Epithelial cell of prostate (primary cell): ENCODE measurements at regions not wholly inside any gene's neighbourhood (a gene's known extent, or its start where the extent isn't known, plus 50 kb on each side); places are given as distances from the start of the nearest gene placed in this dataset.
"Not testable (repeated sequence)": the region's sequence is repeated elsewhere in the genome, so short reads cannot be mapped to it uniquely, and the experiment has no call there.

Source experiments
- DNase-seq: peaks from one replicate; pipeline ENCODE4 v3.0.0-alpha.2; 2011; ENCODE audit warnings: low read depth, low spot score
- H3K27ac ChIP-seq: fragments of 450-650 bp; 2 replicates; pipeline ENCODE4 v1.5.1; 2017; ENCODE audit warnings: mild to moderate bottlenecking

DNA sequence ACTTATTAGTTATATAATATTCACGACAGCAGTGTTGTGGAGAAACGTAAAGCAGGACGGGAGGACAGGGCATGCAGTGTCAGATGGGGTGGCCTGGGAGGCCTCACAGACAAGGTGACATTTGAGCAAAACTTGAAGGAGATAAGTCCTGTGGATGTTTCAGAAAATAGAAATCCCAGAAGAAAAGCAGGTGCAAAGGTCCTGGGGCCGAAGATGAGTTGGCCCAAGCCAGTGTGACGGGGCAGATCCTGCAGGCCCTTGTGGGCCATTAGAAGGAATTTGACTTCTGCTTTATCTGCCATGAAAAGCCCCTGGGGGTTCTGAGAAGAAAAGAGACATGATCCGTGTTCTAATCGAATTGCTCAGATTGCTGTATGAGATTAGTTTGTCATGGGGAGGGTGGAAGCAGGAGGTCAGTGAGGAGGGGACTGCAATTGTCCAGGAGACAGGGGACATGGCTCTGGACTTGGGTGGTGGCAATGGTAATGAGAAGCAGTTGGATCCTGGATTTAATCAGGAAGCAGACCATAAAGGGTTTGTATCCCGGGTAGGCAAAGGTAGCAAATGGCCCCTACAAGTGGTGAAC is 437.4 kb upstream of the SULF2 start:
- no peak for DNase-seq
- no peak overlapping the region for H3K27ac ChIP-seq

DNA sequence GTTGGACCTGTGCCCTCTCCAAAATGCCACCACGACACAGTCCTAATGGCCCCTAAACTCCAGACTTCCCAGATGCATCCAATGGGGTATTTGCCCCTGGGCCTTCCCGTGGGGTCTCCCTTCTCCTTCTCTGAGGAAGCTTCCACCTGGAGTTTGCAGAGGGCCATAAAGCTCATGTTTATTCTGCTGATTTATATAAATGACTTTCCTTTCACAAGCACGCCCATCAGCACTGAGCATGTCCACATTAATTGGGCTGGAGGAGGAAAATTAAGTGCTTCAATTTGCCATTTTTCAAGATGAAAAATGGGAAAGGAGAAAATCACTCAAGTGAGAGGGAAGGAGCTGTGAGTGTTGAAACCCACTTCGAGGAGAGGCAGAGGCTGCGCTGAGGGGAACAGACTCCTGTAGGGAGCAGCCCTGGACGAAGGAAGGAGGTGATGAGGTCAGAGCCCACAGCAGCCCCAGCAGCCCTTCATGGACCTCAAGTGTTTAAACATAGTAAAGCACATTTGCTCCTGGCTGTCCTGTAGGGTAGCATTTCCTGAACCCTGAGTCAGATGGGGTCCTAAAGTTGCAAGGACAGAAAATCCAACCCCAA is 434.9 kb upstream of the SULF2 start:
- no peak overlapping the region for H3K27ac ChIP-seq
- no peak for DNase-seq

DNA sequence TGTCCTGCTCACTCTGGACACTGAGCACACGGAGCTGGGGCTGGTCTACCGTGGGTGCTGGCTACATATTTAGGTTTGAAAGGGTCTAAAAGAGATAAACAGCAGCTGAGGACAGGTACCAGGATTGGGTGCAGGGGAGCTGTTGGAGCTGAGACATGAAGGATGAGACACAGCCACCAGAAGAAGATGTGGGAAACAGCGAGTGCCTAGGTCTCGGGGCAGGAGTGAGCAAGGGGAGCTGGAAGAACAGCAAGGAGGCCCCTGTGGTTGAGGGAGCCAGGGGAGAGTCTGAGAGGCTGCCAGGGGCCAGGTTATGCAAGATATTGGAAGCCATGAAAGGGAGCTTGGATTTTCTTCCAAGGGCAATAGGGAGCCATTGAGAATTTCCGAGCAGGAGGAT is 434.0 kb upstream of the SULF2 start:
- H3K27ac ChIP-seq: no peak overlapping the region
- no peak for DNase-seq

DNA sequence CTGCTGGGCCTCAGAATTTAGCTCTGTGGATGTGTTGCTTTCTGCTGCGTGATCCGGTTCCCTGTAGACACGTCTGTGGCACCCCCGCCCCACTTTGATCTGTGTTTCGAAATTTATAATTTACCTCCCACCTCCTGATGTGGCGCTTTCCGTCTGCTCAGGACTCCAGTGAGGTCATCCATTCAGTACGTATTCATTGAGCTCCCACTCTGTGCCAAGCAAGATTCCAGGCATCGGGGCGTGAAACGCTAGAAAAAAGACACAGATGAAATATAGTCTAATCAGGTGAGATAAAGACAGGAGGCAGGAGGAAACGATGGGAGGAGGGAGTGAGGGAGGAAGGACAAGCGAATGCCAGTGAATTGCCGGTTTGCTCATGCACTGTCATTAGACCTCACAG is 431.9 kb upstream of the SULF2 start:
- DNase-seq: no peak

DNA sequence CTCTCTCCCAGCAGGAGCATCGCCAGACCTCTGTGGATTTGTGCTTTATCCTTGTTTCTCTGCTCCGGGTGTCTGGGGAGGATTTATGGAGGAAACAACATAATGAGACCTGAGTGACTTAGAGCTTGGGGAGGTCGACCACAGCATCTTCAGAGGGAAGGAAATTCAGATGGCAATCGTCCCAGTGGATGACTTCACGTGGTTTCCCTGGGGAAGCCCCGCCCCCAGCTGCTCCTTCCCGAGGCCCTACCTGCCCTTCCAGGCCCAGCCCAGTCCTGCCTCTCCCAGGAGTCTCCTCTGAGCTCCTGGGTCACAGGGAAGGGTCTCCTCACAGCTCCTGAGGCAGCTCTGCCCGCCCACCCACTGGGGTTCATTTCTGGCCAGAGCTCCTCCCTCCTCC is 430.3 kb upstream of the SULF2 start:
- H3K27ac ChIP-seq: no peak overlapping the region
- no peak for DNase-seq

More for the DNA sequence above, 431.9 kb upstream of the SULF2 start:
- H3K27ac ChIP-seq: no peak overlapping the region

DNA sequence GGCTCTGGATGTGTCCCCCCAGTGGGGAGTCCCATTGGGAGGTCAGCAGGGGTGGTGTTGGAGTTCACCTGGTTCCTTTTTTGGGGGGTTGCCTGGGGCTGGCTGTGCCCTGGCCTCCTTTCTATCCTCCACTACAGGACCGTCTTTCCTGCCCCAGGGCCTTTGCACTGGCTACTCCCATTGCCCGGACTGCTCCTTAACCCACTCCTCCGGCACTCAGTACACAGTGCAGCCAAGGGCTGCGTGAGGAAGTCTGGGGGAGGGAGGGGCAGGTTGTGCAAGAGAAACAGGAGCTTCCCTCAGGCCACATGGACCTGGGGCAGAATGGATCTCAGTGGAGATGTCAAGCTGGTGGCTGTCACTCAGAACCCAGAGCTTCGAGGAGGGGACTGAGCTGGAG is 429.3 kb upstream of the SULF2 start:
- H3K27ac ChIP-seq: no peak overlapping the region
- no peak for DNase-seq

DNA sequence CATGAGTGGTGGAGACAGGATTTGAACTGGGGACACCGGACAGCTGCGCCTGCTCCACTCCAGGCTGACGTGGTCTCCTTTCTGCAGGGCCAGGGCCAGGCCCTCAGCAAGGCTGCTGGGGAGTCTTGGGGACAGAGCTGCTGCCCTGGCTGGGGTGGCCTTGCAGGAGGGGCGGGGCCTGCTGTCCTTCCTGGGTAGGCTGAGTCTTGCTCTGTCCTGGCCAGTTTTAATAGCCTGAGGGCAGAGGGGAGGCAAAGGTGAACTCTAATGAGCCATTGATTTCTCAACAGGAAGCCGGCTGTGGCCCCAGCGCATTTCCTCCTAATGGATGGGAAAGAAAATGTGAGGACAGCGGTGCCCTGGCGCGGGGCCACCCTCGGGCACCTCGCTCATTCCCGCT is 428.4 kb upstream of the SULF2 start:
- not testable (repeated sequence) for H3K27ac ChIP-seq, DNase-seq

DNA sequence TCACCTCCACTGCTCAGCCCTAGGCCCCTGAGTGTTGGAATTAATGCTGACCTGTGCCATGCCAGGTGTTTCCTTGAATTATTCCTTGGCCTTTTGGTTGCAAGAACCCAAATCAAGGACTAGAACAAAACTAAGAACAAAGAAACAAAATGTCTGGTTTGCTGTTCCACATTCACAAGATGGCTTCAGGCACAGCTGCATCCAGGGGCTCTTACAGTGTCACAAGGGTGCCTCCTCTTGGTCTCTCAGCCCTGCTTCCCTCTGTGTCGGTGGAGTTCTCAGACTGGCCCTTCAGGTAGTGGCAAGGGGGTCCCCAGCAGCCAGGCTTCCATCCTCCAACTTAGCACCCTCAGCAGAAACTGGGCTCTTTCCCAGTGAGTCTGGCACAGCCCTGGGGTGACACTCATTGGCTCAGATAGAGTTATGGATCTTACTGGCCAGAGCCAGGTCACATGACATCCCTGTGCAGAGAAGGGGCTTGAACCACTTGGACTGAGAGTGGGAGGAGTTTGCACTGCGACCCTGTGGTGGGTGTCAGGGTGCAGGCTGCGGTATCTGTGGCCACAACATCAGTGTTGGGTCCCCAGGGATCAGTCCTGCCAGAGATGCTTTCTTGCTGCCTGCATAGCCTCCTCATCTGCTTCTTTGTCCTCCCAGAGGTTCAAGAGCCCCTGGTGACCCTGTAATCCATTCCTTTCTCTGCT is 427.7 kb upstream of the SULF2 start:
- H3K27ac ChIP-seq: no peak overlapping the region
- no peak for DNase-seq

DNA sequence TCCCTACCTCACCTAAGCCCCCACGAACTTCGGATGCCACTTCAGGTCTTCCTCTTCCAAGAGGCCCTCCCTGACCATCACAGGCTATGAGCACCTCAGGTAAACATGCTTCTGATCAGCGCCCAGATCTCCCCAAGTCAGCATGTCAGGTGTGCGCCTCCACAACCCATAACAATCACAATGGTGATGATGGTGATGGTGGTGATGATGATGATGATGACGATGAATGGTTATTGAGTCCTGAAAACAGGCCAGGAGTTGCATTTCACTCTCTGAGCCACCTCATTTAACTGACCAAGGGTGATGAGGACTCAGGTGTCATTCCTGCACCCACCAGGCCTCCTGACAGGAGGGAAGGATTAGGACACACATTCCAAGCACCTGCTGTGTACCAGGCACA is 426.6 kb upstream of the SULF2 start:
- no peak overlapping the region for H3K27ac ChIP-seq
- DNase-seq: no peak

DNA sequence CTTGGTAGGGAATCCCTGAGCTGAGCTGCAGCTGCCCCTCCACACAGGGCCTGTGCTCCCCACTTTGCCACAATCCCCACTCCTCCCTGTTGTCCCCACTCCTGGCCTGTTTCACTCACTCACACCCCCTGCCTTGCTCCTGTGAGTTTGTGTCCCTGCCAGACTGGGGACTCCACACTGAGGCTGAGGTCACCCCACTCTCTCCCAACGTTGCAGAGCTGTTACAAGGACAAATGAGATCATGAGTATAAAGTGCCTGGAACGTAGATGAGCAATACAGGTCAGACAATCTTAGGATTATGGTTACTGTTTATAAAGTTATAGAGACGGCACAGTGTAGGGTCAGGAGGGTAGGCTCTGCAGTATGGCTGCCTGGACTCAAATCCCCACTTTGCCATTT is 426.0 kb upstream of the SULF2 start:
- DNase-seq: no peak

DNA sequence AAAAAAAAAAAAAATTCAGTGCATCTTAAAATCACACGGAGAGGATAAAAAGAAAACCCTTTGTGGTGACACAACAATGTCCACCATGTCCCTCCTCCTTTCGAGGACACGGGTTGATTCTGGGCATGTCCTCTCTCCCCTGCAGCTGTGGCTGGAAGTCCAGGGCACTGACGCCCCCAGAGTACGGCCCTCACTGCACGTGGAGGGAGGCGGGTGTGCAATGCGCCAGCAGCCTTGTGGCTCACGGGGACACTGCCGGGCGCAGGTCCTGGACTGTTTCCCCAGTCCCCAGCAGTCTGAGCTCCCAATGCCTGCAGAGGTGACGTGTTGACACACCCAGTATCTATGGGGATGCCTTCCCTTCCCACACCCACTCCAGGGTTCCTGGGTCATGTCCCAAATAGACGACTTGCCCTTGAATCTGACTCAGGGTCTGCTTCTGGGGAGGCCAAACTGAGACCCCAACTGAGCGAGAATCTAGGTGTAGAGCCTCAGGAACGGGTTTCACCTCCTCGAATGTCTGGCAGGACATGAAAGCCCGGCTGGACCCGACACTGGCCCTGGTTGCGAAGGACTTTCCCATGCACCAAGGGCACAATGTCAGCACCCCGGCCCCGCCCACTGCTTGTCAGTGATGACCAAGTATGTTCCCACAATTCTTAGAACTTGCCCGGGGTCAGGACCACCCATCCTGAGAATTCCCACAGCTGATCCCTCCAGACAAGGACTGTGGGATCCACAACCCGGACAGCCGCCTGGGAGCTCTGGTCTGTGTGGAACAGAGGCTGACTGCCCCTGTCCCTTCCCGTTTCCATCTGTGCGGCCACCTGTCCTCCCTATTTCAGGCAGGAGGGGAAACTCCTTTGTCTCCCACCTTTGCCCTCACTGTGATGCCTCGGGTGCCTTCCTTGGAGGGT is 425.1 kb upstream of the SULF2 start:
- H3K27ac ChIP-seq: no peak overlapping the region
- no peak for DNase-seq

More for the DNA sequence above, 426.0 kb upstream of the SULF2 start:
- no peak overlapping the region for H3K27ac ChIP-seq

DNA sequence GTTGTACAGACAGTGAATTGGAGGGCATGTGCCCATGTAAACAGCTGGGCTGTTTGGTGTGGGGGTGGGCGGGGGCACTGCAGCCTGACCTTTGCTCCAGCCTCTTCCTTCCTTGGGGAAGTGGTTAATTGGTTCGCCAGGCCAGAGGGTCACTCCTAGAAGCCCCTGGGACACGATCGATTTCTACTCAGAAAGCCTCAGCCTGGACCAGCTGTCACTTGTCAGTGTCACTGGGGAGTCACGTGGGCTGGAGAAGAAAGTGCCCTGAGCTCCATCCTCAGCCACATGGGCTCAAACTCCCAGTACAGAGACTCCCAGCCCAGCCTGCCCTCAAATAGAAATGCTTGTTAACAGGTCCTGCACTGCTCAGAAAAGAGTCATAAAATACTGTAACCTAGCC is 423.8 kb upstream of the SULF2 start:
- H3K27ac ChIP-seq: no peak overlapping the region
- DNase-seq: no peak

DNA sequence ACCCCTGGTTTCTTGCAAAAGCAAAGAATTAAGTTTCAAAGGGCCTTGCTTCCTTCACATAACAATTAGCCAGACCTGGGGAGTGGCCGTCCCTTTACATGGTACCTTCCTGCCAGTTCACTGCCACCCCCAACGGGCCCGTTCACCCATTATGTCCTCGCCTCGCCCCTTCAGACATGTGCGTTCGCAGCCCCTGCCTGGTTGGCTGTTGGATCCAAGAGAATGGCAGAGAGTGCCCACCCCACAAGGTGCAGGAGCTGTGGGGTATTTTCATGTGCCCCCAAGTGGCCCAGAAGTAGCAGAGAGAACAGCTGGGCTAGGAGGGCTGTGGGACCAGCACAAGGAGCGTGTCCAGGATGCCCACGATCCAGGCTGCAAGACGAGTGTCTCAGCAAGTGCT is 422.9 kb upstream of the SULF2 start:
- no peak overlapping the region for H3K27ac ChIP-seq
- DNase-seq: no peak

DNA sequence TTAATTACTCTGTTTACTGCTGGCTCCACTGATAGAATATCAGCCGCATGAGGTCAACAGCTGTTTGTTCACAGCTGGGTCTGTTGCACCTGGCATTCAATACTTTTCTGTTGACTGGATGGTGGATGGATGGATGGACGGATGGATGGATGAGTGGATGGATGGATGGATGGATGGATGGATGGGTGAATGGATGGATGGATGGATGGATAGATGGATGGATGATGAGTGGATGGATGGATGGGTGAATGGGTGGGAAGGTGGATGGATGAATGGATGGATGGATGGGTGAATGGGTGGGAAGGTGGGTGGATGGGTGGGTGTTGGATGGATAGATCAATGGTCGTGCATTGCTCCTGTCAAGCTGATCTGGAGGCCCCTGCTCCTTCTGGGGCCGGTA is 422.2 kb upstream of the SULF2 start:
- H3K27ac ChIP-seq: no peak overlapping the region

DNA sequence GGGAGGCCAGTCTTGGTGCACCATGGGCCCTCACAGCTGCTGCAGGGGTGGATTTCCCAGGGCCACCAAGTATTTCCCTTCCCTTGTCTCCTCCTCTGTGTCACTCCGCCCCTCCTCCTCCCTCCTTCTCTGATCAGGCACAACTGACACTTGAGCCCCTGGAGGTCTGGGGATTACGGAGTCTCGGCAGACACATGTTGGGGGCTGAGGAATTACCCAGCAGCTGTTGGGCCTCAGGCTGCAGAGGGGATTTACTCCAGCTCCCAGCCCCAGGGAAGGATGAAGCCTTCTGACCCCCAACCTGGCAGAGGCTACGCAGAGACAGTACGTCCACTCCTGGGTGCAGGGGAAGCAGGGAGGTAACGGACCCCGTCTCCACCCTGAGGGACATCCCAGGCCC is 420.5 kb upstream of the SULF2 start:
- no peak overlapping the region for H3K27ac ChIP-seq
- DNase-seq: no peak

More for the DNA sequence above, 422.2 kb upstream of the SULF2 start:
- DNase-seq: no peak

DNA sequence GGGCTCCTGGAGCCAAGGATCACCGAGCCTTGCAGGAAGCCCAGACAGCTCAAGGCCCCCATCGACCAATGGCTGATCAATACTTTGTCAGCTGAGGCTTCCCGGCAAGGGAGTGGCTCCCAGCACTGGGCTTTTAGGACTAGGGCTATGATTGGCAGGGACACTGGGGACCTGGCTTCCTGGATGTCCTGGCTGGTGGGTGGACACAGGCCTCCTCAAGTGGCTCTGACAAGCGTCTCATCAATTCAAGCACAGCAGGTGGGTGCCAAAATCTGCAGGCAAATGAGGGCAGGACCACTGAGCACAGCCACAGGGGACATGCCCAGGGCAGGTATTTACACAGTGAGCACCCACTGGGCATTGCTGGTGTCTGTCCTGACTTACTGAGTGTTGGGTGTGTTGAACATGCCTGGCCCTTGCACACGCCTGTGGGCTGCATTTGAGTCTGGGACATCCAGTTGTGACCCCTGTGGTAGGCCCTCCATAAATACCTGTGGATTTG is 420.1 kb upstream of the SULF2 start:
- no peak overlapping the region for H3K27ac ChIP-seq
- DNase-seq: no peak

DNA sequence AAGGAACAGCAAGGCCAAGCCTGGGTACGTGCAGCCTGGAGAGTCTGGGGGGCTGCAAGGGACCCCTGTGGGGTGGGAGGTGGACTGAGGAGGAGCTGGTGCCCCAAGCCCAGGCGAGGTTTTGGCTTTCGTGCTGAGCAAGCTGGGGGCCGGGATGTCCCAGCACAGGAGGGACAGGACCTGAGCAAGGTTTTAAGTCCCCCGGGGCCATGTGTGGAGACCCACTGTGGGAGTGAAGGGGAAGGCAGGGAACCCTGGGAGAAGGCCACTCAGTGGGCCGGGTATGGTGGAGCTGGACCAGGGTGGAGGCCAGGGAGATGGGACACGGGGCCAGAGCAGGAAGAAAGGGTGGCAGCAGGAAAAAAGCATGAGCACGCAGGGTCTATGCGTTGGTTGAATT is 419.2 kb upstream of the SULF2 start:
- H3K27ac ChIP-seq: no peak overlapping the region
- no peak for DNase-seq

DNA sequence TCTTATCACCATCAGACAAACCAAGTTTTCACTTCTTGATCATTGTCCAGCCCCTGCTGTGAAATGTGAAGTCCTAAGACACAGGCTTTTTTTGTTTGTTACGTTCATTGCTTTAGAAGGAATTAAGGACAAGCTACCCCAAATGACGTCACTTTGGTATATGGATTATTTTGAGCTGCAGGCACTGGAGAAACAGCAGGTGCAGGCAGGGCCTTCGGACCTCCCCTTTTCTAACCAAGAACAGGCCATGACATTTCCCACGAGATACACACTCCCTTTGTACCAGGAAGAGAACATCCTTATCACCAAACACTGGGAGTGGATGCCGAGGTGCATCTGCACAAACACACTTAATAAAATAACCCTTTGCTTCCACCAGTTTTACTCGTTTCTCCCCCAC is 418.0 kb upstream of the SULF2 start:
- no peak overlapping the region for H3K27ac ChIP-seq
- no peak for DNase-seq

DNA sequence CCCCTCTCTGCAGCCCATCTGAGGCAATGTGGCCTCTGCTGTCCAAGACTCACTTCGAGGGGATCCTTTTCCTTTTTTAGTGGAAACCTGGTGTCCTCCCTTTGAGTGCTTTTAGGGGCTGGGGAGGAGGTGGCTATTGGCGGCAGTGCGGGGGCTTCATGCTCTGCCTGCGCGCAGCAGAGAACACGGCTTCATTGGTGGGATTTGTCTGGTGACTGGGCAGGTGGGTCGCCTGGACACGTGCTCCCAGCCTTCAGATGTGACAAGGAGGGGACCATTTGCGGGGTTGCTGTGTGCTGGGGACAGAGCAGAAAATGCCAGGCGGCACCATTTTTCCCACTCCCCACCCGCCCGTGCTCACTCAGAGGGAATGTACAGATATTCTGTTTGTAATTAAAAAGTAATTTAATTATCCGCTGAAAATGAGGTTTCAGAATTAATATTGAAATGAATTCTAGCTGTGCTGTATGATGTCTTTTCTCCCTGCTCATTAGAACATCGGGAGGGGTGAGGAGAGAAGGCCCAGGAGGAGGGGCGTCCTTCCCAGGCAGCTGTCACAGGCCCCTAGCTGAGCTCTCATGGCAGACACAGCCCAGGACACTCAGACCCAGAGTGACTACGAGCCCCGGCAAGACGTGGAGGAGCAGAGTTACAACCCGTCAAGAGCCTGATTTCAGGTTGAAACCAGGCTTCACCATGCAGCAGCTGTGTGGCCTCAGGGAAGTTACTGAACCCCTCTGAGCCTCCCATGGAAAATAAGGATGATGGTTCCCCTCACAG is 417.2 kb upstream of the SULF2 start:
- no peak for DNase-seq
- no peak overlapping the region for H3K27ac ChIP-seq

DNA sequence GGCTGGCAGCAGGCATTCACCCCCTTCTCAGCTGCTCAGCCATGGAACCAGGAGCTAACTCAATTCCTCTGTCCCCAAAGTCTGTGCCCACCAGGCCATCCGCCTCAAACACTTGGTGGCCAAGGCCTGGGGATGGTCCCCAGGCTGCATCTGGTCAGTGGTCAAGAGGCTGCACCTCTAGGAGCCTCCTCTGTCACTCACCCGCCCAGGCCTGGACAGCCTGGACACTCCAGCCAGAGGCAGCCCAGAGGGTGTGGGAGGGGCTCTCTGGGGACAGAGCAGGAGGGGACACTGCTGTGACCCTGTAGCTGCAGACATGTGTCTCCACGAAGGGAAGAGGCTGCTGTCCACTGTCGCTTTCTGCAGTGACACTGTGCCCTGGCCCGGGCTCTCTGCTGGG is 416.6 kb upstream of the SULF2 start:
- DNase-seq: no peak
- no peak overlapping the region for H3K27ac ChIP-seq
